T-helper 1 cell (primary cell): ENCODE measurements at regions not wholly inside any gene's neighbourhood (a gene's known extent, or its start where the extent isn't known, plus 50 kb on each side); places are given as distances from the start of the nearest gene placed in this dataset.
"Not testable (repeated sequence)": the region's sequence is repeated elsewhere in the genome, so short reads cannot be mapped to it uniquely, and the experiment has no call there.

Source experiments
- DNase-seq, 5 donors: peaks; one replicate each; pipeline ENCODE4 v3.0.0-alpha.2; 2012 to 2020

- DNase-seq: no peak
These were observed 110.1 kb upstream of the ADTRP start for GRCh38 chr6:11888727-11889126.

GRCh38 chr6:11885159-11885558, 106.6 kb upstream of the ADTRP start:
- no peak for DNase-seq

- DNase-seq: not testable (repeated sequence)
These were observed 104.9 kb upstream of the ADTRP start for GRCh38 chr6:11883471-11883870.

- DNase-seq: not testable (repeated sequence)
These were observed 101.6 kb upstream of the ADTRP start for GRCh38 chr6:11880156-11880555.

- no peak for DNase-seq
These were observed 100.1 kb upstream of the ADTRP start for GRCh38 chr6:11878735-11879134.

- no peak for DNase-seq
These were observed 99.4 kb upstream of the ADTRP start for GRCh38 chr6:11878029-11878428.

- DNase-seq: no peak
These were observed 98.4 kb upstream of the ADTRP start for GRCh38 chr6:11876934-11877433.

GRCh38 chr6:11875325-11876109, 96.9 kb upstream of the ADTRP start:
- no peak for DNase-seq

GRCh38 chr6:11869672-11870340, 91.2 kb upstream of the ADTRP start:
- DNase-seq: no peak

GRCh38 chr6:11868392-11868791, 89.8 kb upstream of the ADTRP start:
- DNase-seq: no peak

- no peak for DNase-seq
These were observed 87.2 kb upstream of the ADTRP start for GRCh38 chr6:11865680-11866300.

GRCh38 chr6:11858439-11858838, 79.8 kb upstream of the ADTRP start:
- DNase-seq: no peak

- no peak for DNase-seq
These were observed 77.1 kb upstream of the ADTRP start for GRCh38 chr6:11855743-11856142.

GRCh38 chr6:11854408-11855165, 76.0 kb upstream of the ADTRP start:
- no peak for DNase-seq

GRCh38 chr6:11853678-11854407, 75.2 kb upstream of the ADTRP start:
- DNase-seq: no peak

- DNase-seq: no peak
These were observed 73.6 kb upstream of the ADTRP start for GRCh38 chr6:11852061-11852651.

- DNase-seq: no peak
These were observed 72.8 kb upstream of the ADTRP start for GRCh38 chr6:11851387-11851786.

GRCh38 chr6:11848852-11849731, 70.5 kb upstream of the ADTRP start:
- no peak for DNase-seq

- no peak for DNase-seq
These were observed 69.7 kb upstream of the ADTRP start for GRCh38 chr6:11848346-11848651.

GRCh38 chr6:11847515-11848345, 69.1 kb upstream of the ADTRP start:
- DNase-seq: no peak
